C4-2B (cell line): ENCODE measurements at regions not wholly inside any gene's neighbourhood (a gene's known extent, or its start where the extent isn't known, plus 50 kb on each side); places are given as distances from the start of the nearest gene placed in this dataset.

Experiments used
- H3K27ac ChIP-seq: fragments of 450-650 bp; 2 replicates; pipeline ENCODE4 v1.5.1; 2017
- ZFX ChIP-seq: fragments of 450-650 bp; IDR thresholded peaks from 2 replicates; pipeline ENCODE4 v1.6.1; 2017
- TF ChIP-seq, protein P1 (sequence below): fragments of 450-650 bp; conservative IDR thresholded peaks from 2 replicates; pipeline ENCODE4 v1.5.1; 2017; ENCODE audit warnings: mild to moderate bottlenecking

DNA sequence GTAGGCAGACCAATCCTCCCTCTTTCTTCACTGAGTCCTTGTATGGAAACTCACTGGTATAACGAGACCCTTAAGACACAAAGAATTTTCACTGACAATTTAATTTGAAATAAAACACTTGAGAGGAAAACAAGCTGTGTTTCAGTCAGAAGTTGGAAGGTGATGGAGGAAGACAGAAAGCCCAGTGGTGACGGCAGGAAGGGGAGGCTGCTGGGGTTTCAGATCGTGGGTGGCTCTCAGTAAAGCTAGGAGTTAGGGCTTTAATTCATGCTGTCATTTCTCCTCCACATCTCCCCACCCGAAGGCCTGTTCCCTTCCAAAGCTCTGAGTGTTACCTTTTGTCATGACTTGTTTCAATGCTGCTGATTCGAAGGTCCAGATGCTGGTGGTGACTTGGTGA is 605.2 kb upstream of the DPP6 start:
- no peak for TF ChIP-seq ZFX
- TF ChIP-seq, protein P1, sequence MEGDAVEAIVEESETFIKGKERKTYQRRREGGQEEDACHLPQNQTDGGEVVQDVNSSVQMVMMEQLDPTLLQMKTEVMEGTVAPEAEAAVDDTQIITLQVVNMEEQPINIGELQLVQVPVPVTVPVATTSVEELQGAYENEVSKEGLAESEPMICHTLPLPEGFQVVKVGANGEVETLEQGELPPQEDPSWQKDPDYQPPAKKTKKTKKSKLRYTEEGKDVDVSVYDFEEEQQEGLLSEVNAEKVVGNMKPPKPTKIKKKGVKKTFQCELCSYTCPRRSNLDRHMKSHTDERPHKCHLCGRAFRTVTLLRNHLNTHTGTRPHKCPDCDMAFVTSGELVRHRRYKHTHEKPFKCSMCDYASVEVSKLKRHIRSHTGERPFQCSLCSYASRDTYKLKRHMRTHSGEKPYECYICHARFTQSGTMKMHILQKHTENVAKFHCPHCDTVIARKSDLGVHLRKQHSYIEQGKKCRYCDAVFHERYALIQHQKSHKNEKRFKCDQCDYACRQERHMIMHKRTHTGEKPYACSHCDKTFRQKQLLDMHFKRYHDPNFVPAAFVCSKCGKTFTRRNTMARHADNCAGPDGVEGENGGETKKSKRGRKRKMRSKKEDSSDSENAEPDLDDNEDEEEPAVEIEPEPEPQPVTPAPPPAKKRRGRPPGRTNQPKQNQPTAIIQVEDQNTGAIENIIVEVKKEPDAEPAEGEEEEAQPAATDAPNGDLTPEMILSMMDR, result no peak
- H3K27ac ChIP-seq, result no peak overlapping the region

GRCh38 chr7:153452661-153453060 is 599.5 kb upstream of the DPP6 start:
- H3K27ac ChIP-seq, result no peak overlapping the region
- no peak for TF ChIP-seq ZFX
- TF ChIP-seq, protein P1, result no peak

DNA sequence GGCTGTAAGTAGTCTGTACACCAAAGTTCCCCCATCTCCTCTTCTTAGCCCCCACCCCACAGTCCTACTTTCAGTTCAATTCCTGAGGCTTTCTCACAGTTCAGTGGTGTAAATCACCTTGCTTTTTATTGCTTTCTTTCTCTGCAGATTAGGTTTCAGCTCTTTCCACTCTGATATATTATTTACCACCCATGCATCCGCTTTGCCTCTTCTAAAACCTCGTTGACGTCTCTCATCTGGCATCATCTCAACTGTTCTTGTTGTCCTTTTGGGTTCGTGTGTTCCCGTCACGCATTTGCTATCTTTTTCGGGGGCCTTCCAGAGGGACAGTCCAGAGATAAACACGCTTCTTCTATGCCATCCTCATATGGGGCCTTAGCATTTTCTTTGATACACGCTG is 597.9 kb upstream of the DPP6 start:
- no peak for TF ChIP-seq ZFX
- TF ChIP-seq, protein P1, result no peak
- no peak overlapping the region for H3K27ac ChIP-seq

DNA sequence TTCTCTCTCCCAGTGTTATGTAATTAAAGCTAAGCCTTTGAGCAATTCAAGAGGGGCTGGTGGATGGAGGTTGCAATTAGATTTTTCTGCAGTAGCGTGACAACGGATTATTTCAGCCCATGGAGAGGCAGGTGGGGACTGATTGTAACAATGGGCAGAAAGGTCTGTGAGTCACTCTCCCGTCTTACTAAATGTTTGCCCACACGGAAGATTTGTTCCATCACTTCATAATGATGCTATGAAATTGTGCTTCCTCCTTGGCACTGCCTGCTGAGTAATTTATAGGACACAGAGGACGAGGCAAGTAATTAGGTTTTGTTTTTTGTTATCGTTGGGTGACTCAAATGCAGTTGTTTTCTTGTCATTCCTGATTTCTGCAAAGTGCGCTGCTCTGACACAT is 594.5 kb upstream of the DPP6 start:
- H3K27ac ChIP-seq, result no peak overlapping the region

GRCh38 chr7:153470004-153470671 is 582.1 kb upstream of the DPP6 start:
- TF ChIP-seq, protein P1, result no peak
- no peak for TF ChIP-seq ZFX
- H3K27ac ChIP-seq, result no peak overlapping the region

More for the DNA sequence above, 594.5 kb upstream of the DPP6 start:
- TF ChIP-seq, protein P1, result no peak
- no peak for TF ChIP-seq ZFX

- TF ChIP-seq ZFX, result no peak
- TF ChIP-seq, protein P1, result no peak
Observed at GRCh38 chr7:153472516-153472915, 579.7 kb upstream of the DPP6 start.

DNA sequence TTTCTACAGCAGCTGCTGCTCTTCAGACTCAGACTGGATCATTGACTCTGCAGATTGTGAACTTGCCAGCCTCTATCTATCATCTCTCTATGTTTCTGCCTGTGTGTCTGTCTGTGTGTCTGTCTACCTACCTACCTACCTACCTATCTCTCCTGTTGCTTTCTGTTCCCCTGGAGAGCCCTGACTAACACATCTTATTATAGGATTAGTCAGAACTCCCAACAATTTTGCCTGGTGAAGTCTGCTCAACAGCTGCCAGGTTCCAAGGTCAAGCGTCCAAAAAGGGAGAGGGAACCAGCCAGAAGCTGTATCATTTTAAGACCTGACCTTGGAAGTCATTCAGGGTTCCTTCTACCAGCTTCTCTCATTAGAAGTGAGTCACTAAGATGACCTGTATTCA is 579.0 kb upstream of the DPP6 start:
- no peak overlapping the region for H3K27ac ChIP-seq
- no peak for TF ChIP-seq ZFX
- TF ChIP-seq, protein P1, result no peak

More at GRCh38 chr7:153472516-153472915, 579.7 kb upstream of the DPP6 start:
- H3K27ac ChIP-seq, result no peak overlapping the region
